Esophagus muscularis mucosa (tissue), 3 donors: ENCODE measurements at regions not wholly inside any gene's neighbourhood (a gene's known extent, or its start where the extent isn't known, plus 50 kb on each side); places are given as distances from the start of the nearest gene placed in this dataset.

Experiments used
- CTCF ChIP-seq, 3 experiments: fragments of 200-600 bp in 2 of 3; fragments of 450-650 bp in 1 of 3; sonication (generic) in 2 of 3; IDR thresholded peaks; one replicate each; pipeline ENCODE4 v1.5.1; 2017 to 2019; ENCODE audit warnings: antibody characterized with exemption in 3 of 3, mild to moderate bottlenecking in 2 of 3, moderate library complexity in 1 of 3
- POLR2A ChIP-seq: fragments of 450-650 bp; IDR thresholded peaks from one replicate; pipeline ENCODE4 v1.6.1; 2017; ENCODE audit warnings: antibody characterized with exemption, moderate library complexity, mild to moderate bottlenecking, low read depth
- POLR2AphosphoS5 ChIP-seq, 2 donors: sonication (generic); formaldehyde crosslinking; IDR thresholded peaks; one replicate each; pipeline ENCODE4 v1.6.1; 2017; ENCODE audit warnings: antibody characterized with exemption in 2 of 2

GRCh38 chr3:159838938-159839337 is 149.7 kb upstream of the IL12A start:
- TF ChIP-seq CTCF (IDR thresholded peaks at IDR 0.05) (no peak), POLR2A (no peak), POLR2AphosphoS5 (IDR thresholded peaks at IDR 0.05) (no peak)
